ENCODE measurements at regions not wholly inside any gene's neighbourhood (a gene's known extent, or its start where the extent isn't known, plus 50 kb on each side); places are given as distances from the start of the nearest gene placed in this dataset.

GRCh38 chr2:41869542-41870264, 178.1 kb upstream of the PKDCC start:
- peak; percentile 81 for TF ChIP-seq CTCF (IDR thresholded peaks at IDR 0.05; ENCODE audit: low read length)
- no peak for TF ChIP-seq EZH2phosphoT487 (IDR thresholded peaks at IDR 0.05; ENCODE audit: low read length)
- TF ChIP-seq EZH2 (optimal IDR thresholded peaks at IDR 0.05; ENCODE audit: low read depth, low read length), result no peak

Measured in MM.1S (cell line).